K562 (cell line): ENCODE measurements at regions not wholly inside any gene's neighbourhood (a gene's known extent, or its start where the extent isn't known, plus 50 kb on each side); places are given as distances from the start of the nearest gene placed in this dataset.

Experiments used
- ATAC-seq: fragments of 200-7000 bp; cut with Tn5 transposase; 3 replicates; pipeline ENCODE4 v1.9.1; 2020; ENCODE audit warnings: moderate library complexity
- BruUV-seq: library from RNA; stranded (reverse); fragments of 400-500 nt; replicated peaks from 2 replicates; lab custom pipeline; 2021; lab: Mats Ljungman, UMichigan
- CTCF ChIA-PET: fragments of 300-600 bp; formaldehyde crosslinking; extraction: SDS; loops from one replicate; lab custom pipeline; 2021; ENCODE audit warnings: low intra/inter-chr PET ratio; lab: Yijun Ruan, JAX
- POLR2A ChIA-PET: fragments of 300-600, 350-650 bp; sonication (Branson Sonifier 250); formaldehyde crosslinking; extraction: SDS; loops from one replicate; lab custom pipeline; 2021; ENCODE audit warnings: antibody characterized with exemption, inconsistent platforms; lab: Yijun Ruan, JAX
- DNase-seq, 4 experiments: peaks; one replicate each; pipeline versions ENCODE4 v3.0.0 to v3.0.0-alpha.2; 2011 to 2018; ENCODE audit warnings: low spot score in 3 of 4, mixed read lengths in 3 of 4; ENCODE audit errors: extremely low read depth in 1 of 4
- FAIRE-seq: peaks from 2 replicates; lab custom pipeline; 2011; peaks lifted over from hg19 to GRCh38; lab: Jason Lieb, UNC
- H2AFZ ChIP-seq: 2 replicates; pipeline ENCODE4 v1.6.0; 2011; ENCODE audit warnings: low read depth, low read length, control low read depth, inconsistent platforms
- H3K27ac ChIP-seq: fragments of 200-600 bp; 3 replicates; pipeline ENCODE4 v1.8.0; 2011; ENCODE audit warnings: low read depth, mild to moderate bottlenecking, control low read depth, inconsistent platforms, low read length, moderate library complexity, mixed read lengths; ENCODE audit errors: extremely low read depth
- H3K27me3 ChIP-seq, 2 experiments: fragments of 300-600 bp in 1 of 2; 2 replicates in 1 of 2; 3 replicates in 1 of 2; pipeline versions ENCODE4 v1.6.0 to v1.8.0; 2011; ENCODE audit warnings: inconsistent platforms in 2 of 2, low read length in 2 of 2, mild to moderate bottlenecking in 1 of 2, mixed read lengths in 1 of 2, moderate library complexity in 1 of 2; ENCODE audit not compliant: control insufficient read depth in 2 of 2, insufficient read depth in 2 of 2
- H3K36me3 ChIP-seq: fragments of 300-600 bp; 3 replicates; pipeline ENCODE4 v1.8.0; 2011; ENCODE audit warnings: mild to moderate bottlenecking, low read length, inconsistent platforms; ENCODE audit not compliant: control insufficient read depth, insufficient read depth
- H3K4me1 ChIP-seq, 2 experiments: fragments of 200-600 bp in 1 of 2; replicated peaks in 1 of 2; 2 replicates in 1 of 2; 3 replicates in 1 of 2; pipeline versions ENCODE4 v1.5.1 to v1.8.0; 2011; ENCODE audit warnings: inconsistent platforms in 2 of 2, low read length in 2 of 2, mild to moderate bottlenecking in 1 of 2, mixed read lengths in 1 of 2, moderate library complexity in 1 of 2; ENCODE audit not compliant: control insufficient read depth in 2 of 2, insufficient read depth in 2 of 2
- H3K4me2 ChIP-seq: 2 replicates; pipeline ENCODE4 v1.6.1; 2011; ENCODE audit warnings: low read length, control low read depth, inconsistent platforms, mixed read lengths; ENCODE audit not compliant: insufficient read depth
- H3K4me3 ChIP-seq: fragments of 200-600 bp; sonication (generic), shearing (Covaris generic); 2 replicates; pipeline ENCODE4 v1.5.1; 2016; ENCODE audit warnings: control low read depth, inconsistent platforms
- H3K79me2 ChIP-seq: fragments of 200-600 bp; 3 replicates; pipeline ENCODE4 v1.8.0; 2011; ENCODE audit warnings: low read length, inconsistent platforms; ENCODE audit not compliant: control insufficient read depth, insufficient read depth
- H3K9ac ChIP-seq, 2 experiments: 2 replicates each; pipeline versions ENCODE4 v1.6.0 to v1.6.1; 2011; ENCODE audit warnings: low read depth in 2 of 2, low read length in 2 of 2, control low read depth in 1 of 2, inconsistent platforms in 1 of 2, mild to moderate bottlenecking in 1 of 2, mixed read lengths in 1 of 2; ENCODE audit not compliant: insufficient read depth in 1 of 2
- H3K9me1 ChIP-seq: one replicate; pipeline ENCODE4 v1.6.0; 2011; ENCODE audit warnings: inconsistent platforms, mild to moderate bottlenecking, low read length, moderate library complexity; ENCODE audit not compliant: control insufficient read depth, insufficient read depth
- H3K9me3 ChIP-seq: replicated peaks from 2 replicates; pipeline ENCODE4 v1.5.1; 2011; ENCODE audit warnings: low read depth, low read length, inconsistent platforms; ENCODE audit not compliant: control insufficient read depth, insufficient read depth
- H4K20me1 ChIP-seq: replicated peaks from 2 replicates; pipeline ENCODE4 v1.6.1; 2011; ENCODE audit warnings: low read length, inconsistent platforms, mixed read lengths; ENCODE audit not compliant: control insufficient read depth, insufficient read depth
- ASH1L ChIP-seq: fragments of 450-650 bp; IDR thresholded peaks from 2 replicates; pipeline ENCODE4 v1.6.1; 2018; ENCODE audit warnings: borderline replicate concordance, mild to moderate bottlenecking, low read depth; ENCODE audit not compliant: partially characterized antibody
- BACH1 ChIP-seq: fragments of 200-800 bp; sonication (Bioruptor generic); IDR thresholded peaks from 2 replicates; pipeline ENCODE4 v1.6.1; 2016; ENCODE audit warnings: missing genetic modification characterization, missing compliant biosample characterization
- BMI1 ChIP-seq: fragments of 150-350 bp; IDR thresholded peaks from 2 replicates; pipeline ENCODE4 v1.6.1; 2014; ENCODE audit warnings: low read length
- CHD2 ChIP-seq: IDR thresholded peaks from 2 replicates; pipeline ENCODE4 v1.6.1; 2011; ENCODE audit warnings: low read depth, low read length
- DPF2 ChIP-seq: fragments of 450-650 bp; IDR thresholded peaks from 2 replicates; pipeline ENCODE4 v1.6.1; 2016
- HMG20B ChIP-seq: fragments of 250-450 bp; sonication (Bioruptor Pico); IDR thresholded peaks from 2 replicates; pipeline ENCODE4 v1.5.0; 2021; ENCODE audit warnings: mild to moderate bottlenecking
- HNRNPK ChIP-seq: fragments of 200-400 bp; formaldehyde crosslinking; IDR thresholded peaks from one replicate; pipeline ENCODE4 v1.6.1; 2018; ENCODE audit warnings: mild to moderate bottlenecking, low read depth, low read length; ENCODE audit not compliant: poor library complexity, severe bottlenecking
- KHSRP ChIP-seq: fragments of 450-650 bp; IDR thresholded peaks from 2 replicates; pipeline ENCODE4 v1.6.1; 2017
- NFE2L1 ChIP-seq: fragments of 450-650 bp; IDR thresholded peaks from 2 replicates; pipeline ENCODE4 v1.6.1; 2016; ENCODE audit warnings: missing genetic modification characterization, low read depth, mild to moderate bottlenecking, missing compliant biosample characterization, moderate library complexity, borderline replicate concordance
- NONO ChIP-seq, 2 experiments: fragments of 200-400 bp in 1 of 2; fragments of 450-650 bp in 1 of 2; formaldehyde crosslinking in 1 of 2; IDR thresholded peaks; 2 replicates each; pipeline ENCODE4 v1.6.1; 2017; ENCODE audit warnings: low read depth in 2 of 2, mild to moderate bottlenecking in 2 of 2, moderate library complexity in 2 of 2, low read length in 1 of 2
- NR2C1 ChIP-seq, 2 experiments: fragments of 450-650 bp; IDR thresholded peaks; 2 replicates each; pipeline ENCODE4 v1.6.1; 2017; ENCODE audit warnings: mild to moderate bottlenecking in 2 of 2, antibody characterized with exemption in 1 of 2, inconsistent platforms in 1 of 2, missing compliant biosample characterization in 1 of 2, missing genetic modification characterization in 1 of 2
- PRMT5 ChIP-seq: sonication (generic); formaldehyde crosslinking; IDR thresholded peaks from 2 replicates; pipeline ENCODE4 v1.5.0; 2020; ENCODE audit warnings: missing genetic modification reagents
- SRSF7 ChIP-seq: fragments of 200-400 bp; formaldehyde crosslinking; optimal IDR thresholded peaks from 2 replicates; pipeline ENCODE3; 2017; ENCODE audit warnings: mild to moderate bottlenecking, low read depth, low read length
- TEAD1 ChIP-seq, 2 experiments: fragments of 450-650 bp in 1 of 2; sonication (generic) in 1 of 2; formaldehyde crosslinking; IDR thresholded peaks; 2 replicates each; pipeline versions ENCODE4 v1.4.0 to v1.8.0; 2020 to 2022; ENCODE audit warnings: mild to moderate bottlenecking in 2 of 2, missing genetic modification reagents in 1 of 2
- WHSC1 ChIP-seq: IDR thresholded peaks from one replicate; pipeline ENCODE4 v1.6.1; 2012; ENCODE audit warnings: low read length, control low read depth, inconsistent platforms
- ZNF224 ChIP-seq: sonication (generic); formaldehyde crosslinking; IDR thresholded peaks from 2 replicates; pipeline ENCODE4 v1.8.0; 2022; ENCODE audit warnings: mild to moderate bottlenecking, missing genetic modification reagents
- ZNF354B ChIP-seq: fragments of 250-450 bp; sonication (Bioruptor Pico); IDR thresholded peaks from 2 replicates; pipeline ENCODE4 v1.4.0; 2020
- WGBS: fragments of 100-300 bp; shearing (Covaris generic); methylation state at CpG from one replicate; pipeline ENCODE4 v1.1.6; 2016; ENCODE audit warnings: low coverage, mixed read lengths; ENCODE audit not compliant: insufficient coverage; ENCODE audit errors: missing lambda C conversion rate; 5-methylcytosine and 5-hydroxymethylcytosine counted together
- in situ Hi-C: fragments of 300-500 bp; cut with MboI; formaldehyde crosslinking; loops from 4 replicates; pipeline ENCODE4 v1.15.0; 2018; ENCODE audit warnings: inconsistent platforms, mixed read lengths
- intact Hi-C: fragments of 100-400 bp; cut with micrococcal nuclease; formaldehyde crosslinking; loops from 2 replicates; pipeline ENCODE4 v1.14.2; 2022
- TF ChIP-seq, protein P1 (sequence below): fragments of 200-800 bp; sonication (Bioruptor generic); IDR thresholded peaks from 2 replicates; pipeline ENCODE4 v1.6.1; 2016; ENCODE audit warnings: missing genetic modification characterization, missing compliant biosample characterization

DNA sequence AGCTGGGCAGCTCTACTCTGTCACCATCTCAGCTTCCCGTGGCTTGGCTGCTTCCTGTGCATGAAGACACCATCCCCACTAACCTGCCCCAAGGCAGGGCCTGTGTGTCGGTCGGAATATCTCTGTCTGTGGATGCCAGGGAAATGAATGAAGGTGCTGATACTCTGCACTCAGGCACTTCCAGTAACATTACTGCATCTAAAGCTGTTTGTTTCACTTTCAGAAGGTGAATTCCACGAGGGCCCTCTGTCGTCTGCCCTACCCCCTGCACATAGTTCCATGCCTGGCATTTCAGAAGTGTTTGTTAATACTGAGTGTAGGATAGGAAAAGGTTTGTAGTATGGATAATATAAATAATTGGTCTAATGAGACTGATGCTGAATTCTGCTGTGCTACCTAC, 114.7 kb upstream of the GMDS start:
- no peak overlapping the region for H3K4me2 ChIP-seq
- H4K20me1 ChIP-seq = no peaks in the 10 kb centered on the region
- H3K27me3 ChIP-seq = 0 out of 5 replicates have a peak, but pooled peaks cover 0 to 8% of the 10 kb centered on the region in 2 experiments
- H3K79me2 ChIP-seq = no peaks in the 10 kb centered on the region
- no peak overlapping the region for H2AFZ ChIP-seq
- H3K9me1 ChIP-seq = no peaks in the 10 kb centered on the region
- no peak overlapping the region for H3K27ac ChIP-seq
- H3K36me3 ChIP-seq = no peaks in the 10 kb centered on the region
- POLR2A ChIA-PET = interaction anchor here (0.6 kb wide), 1 partner anchor 15 kb away, joined by 3 read pairs; no protein-coding TSS in a partner anchor
- CTCF ChIA-PET = no interaction called here
- 3% methylated on average over 5 of the region's 5 CpGs for WGBS
- H3K9me3 ChIP-seq = no peaks in the 10 kb centered on the region
- intact Hi-C loops = no loop called here
- no peaks in the 10 kb centered on the region for H3K4me1 ChIP-seq
- FAIRE-seq (no peak), DNase-seq (no peak), ATAC-seq (no peak)
- no TSS peak for BruUV-seq
- H3K4me3 ChIP-seq = no peak overlapping the region
- TF ChIP-seq WHSC1 = no peak
- TF ChIP-seq PRMT5 (CRISPR knock-in tag) = no peak
- no peak for TF ChIP-seq DPF2
- TF ChIP-seq ASH1L = no peak
- TF ChIP-seq HMG20B (CRISPR knock-in tag) = no peak
- no peak for TF ChIP-seq TEAD1 (CRISPR knock-in tag; IDR thresholded peaks at IDR 0.05)
- no peak for TF ChIP-seq KHSRP
- no peak for TF ChIP-seq BACH1 (tag)
- TF ChIP-seq, protein P1, sequence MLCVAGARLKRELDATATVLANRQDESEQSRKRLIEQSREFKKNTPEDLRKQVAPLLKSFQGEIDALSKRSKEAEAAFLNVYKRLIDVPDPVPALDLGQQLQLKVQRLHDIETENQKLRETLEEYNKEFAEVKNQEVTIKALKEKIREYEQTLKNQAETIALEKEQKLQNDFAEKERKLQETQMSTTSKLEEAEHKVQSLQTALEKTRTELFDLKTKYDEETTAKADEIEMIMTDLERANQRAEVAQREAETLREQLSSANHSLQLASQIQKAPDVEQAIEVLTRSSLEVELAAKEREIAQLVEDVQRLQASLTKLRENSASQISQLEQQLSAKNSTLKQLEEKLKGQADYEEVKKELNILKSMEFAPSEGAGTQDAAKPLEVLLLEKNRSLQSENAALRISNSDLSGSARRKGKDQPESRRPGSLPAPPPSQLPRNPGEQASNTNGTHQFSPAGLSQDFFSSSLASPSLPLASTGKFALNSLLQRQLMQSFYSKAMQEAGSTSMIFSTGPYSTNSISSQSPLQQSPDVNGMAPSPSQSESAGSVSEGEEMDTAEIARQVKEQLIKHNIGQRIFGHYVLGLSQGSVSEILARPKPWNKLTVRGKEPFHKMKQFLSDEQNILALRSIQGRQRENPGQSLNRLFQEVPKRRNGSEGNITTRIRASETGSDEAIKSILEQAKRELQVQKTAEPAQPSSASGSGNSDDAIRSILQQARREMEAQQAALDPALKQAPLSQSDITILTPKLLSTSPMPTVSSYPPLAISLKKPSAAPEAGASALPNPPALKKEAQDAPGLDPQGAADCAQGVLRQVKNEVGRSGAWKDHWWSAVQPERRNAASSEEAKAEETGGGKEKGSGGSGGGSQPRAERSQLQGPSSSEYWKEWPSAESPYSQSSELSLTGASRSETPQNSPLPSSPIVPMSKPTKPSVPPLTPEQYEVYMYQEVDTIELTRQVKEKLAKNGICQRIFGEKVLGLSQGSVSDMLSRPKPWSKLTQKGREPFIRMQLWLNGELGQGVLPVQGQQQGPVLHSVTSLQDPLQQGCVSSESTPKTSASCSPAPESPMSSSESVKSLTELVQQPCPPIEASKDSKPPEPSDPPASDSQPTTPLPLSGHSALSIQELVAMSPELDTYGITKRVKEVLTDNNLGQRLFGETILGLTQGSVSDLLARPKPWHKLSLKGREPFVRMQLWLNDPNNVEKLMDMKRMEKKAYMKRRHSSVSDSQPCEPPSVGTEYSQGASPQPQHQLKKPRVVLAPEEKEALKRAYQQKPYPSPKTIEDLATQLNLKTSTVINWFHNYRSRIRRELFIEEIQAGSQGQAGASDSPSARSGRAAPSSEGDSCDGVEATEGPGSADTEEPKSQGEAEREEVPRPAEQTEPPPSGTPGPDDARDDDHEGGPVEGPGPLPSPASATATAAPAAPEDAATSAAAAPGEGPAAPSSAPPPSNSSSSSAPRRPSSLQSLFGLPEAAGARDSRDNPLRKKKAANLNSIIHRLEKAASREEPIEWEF = no peak
- TF ChIP-seq CHD2 = no peak
- TF ChIP-seq HNRNPK = no peak
- TF ChIP-seq NR2C1 (IDR thresholded peaks at IDR 0.05) = no peak
- no peak for TF ChIP-seq NR2C1 (tag; IDR thresholded peaks at IDR 0.05)
- TF ChIP-seq ZNF354B = no peak
- TF ChIP-seq NONO (IDR thresholded peaks at IDR 0.05; ENCODE audit: low read depth in 2 of 2, low read length in 1 of 2) = no peak
- no peak for TF ChIP-seq NFE2L1 (tag)
- no peak for TF ChIP-seq ZNF224
- TF ChIP-seq SRSF7 = no peak
- TF ChIP-seq BMI1 = no peak
- no peak overlapping the region for H3K9ac ChIP-seq
- in situ Hi-C loops = no loop called here
